Fibroblast of lung (primary cell): ENCODE measurements at regions not wholly inside any gene's neighbourhood (a gene's known extent, or its start where the extent isn't known, plus 50 kb on each side); places are given as distances from the start of the nearest gene placed in this dataset.

Experiments
- EZH2 ChIP-seq: IDR thresholded peaks from 2 replicates; pipeline ENCODE4 v1.5.1; 2012; ENCODE audit warnings: low read length, control low read depth, mild to moderate bottlenecking; ENCODE audit errors: missing control alignments
- TF ChIP-seq, protein P1 (sequence below), 2 donors: IDR thresholded peaks in 1 of 2; conservative IDR thresholded peaks in 1 of 2; 1 replicate in 1 of 2; 2 replicates in 1 of 2; pipeline ENCODE4 v1.5.1; 2011 to 2012; ENCODE audit warnings: low read length in 2 of 2, control low read depth in 1 of 2, inconsistent platforms in 1 of 2, low read depth in 1 of 2, mild to moderate bottlenecking in 1 of 2

- TF ChIP-seq EZH2 = no peak
- TF ChIP-seq, protein P1, sequence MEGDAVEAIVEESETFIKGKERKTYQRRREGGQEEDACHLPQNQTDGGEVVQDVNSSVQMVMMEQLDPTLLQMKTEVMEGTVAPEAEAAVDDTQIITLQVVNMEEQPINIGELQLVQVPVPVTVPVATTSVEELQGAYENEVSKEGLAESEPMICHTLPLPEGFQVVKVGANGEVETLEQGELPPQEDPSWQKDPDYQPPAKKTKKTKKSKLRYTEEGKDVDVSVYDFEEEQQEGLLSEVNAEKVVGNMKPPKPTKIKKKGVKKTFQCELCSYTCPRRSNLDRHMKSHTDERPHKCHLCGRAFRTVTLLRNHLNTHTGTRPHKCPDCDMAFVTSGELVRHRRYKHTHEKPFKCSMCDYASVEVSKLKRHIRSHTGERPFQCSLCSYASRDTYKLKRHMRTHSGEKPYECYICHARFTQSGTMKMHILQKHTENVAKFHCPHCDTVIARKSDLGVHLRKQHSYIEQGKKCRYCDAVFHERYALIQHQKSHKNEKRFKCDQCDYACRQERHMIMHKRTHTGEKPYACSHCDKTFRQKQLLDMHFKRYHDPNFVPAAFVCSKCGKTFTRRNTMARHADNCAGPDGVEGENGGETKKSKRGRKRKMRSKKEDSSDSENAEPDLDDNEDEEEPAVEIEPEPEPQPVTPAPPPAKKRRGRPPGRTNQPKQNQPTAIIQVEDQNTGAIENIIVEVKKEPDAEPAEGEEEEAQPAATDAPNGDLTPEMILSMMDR (conservative IDR thresholded peaks at IDR 0.05 in 1 of 2, IDR thresholded peaks at IDR 0.05 in 1 of 2; ENCODE audit: low read depth in 1 of 2, low read length in 2 of 2) = no peak
These were observed 194.4 kb upstream of the ONECUT1 start for GRCh38 chr15:52984507-52984906.
